ENCODE measurements at regions not wholly inside any gene's neighbourhood (a gene's known extent, or its start where the extent isn't known, plus 50 kb on each side); places are given as distances from the start of the nearest gene placed in this dataset.

- Histone ChIP-seq H2BK15ac (ENCODE audit: low read depth, low read length) (no peak overlapping the region), H3K79me1 (ENCODE audit: insufficient read depth, low read depth, low read length, poor library complexity, severe bottlenecking) (no peaks in the 10 kb centered on the region), H3K14ac (ENCODE audit: insufficient read depth, low read length) (no peak overlapping the region), H3K4ac (ENCODE audit: low read depth, low read length) (no peak overlapping the region), H3K18ac (ENCODE audit: insufficient read length, low read depth, low read length) (no peak overlapping the region), H4K8ac (replicated peaks; ENCODE audit: insufficient read length, low read depth, low read length) (no peak overlapping the region), H2BK5ac (ENCODE audit: insufficient read length, low read length) (no peak overlapping the region), H2BK12ac (ENCODE audit: insufficient read length, low read depth, low read length) (no peak overlapping the region), H3K79me2 (ENCODE audit: insufficient read depth, low read length) (no peaks in the 10 kb centered on the region), H3T11ph (ENCODE audit: low read length) (no peak overlapping the region), H4K5ac (ENCODE audit: insufficient read length, low read depth, low read length) (no peak overlapping the region), H3K4me2 (ENCODE audit: insufficient read depth, insufficient read length, low read length) (no peak overlapping the region), H2AFZ (ENCODE audit: low read length) (no peak overlapping the region), H3K23ac (ENCODE audit: insufficient read length, low read depth, low read length) (no peak overlapping the region), H4K91ac (ENCODE audit: insufficient read length, low read depth, low read length) (no peak overlapping the region), H3K27me3 (ENCODE audit: insufficient read depth, low read length) (no peaks in the 10 kb centered on the region), H4K20me1 (ENCODE audit: control insufficient read depth, insufficient read depth, insufficient read length) (no peaks in the 10 kb centered on the region), H2BK20ac (ENCODE audit: low read depth, low read length, poor library complexity, severe bottlenecking) (no peak overlapping the region), H3K23me2 (ENCODE audit: insufficient read length, low read depth, low read length, poor library complexity, severe bottlenecking) (no peaks in the 10 kb centered on the region), H2AK5ac (ENCODE audit: insufficient read length, low read length) (no peak overlapping the region), H3K56ac (ENCODE audit: insufficient read length, low read depth, low read length) (no peak overlapping the region), H3K27ac (ENCODE audit: insufficient read length, low read depth, low read length) (no peak overlapping the region), H3K9me3 (ENCODE audit: control insufficient read depth, low read depth, low read length) (no peaks in the 10 kb centered on the region), H3K4me1 (ENCODE audit: insufficient read depth, low read length) (no peaks in the 10 kb centered on the region; the same call in 1 of the 2 replicates), H2BK120ac (ENCODE audit: low read depth, low read length, poor library complexity, severe bottlenecking) (no peak overlapping the region), H3K9ac (ENCODE audit: extremely low read depth, insufficient read length, low read length) (no peak overlapping the region)
- H3K4me3 Mint-ChIP-seq, result no peak overlapping the region
- H3K36me3 Mint-ChIP-seq (ENCODE audit: insufficient read depth in 1 of 3, low read depth in 3 of 3), result peaks cover 3 to 10% (median 3%) of the 10 kb centered on the region in 3 experiments; a peak in 5 of 7 replicates
- peaks cover 2 to 12% of the 10 kb centered on the region in 2 experiments; a peak in 2 of 4 replicates for H3K4me1 Mint-ChIP-seq
- no peak for DNase-seq
- no CpG with 5 or more reads among the region's 5 CpGs for WGBS (ENCODE audit: extremely low coverage, insufficient read length, low lambda C conversion rate)
- H3K27me3 Mint-ChIP-seq (ENCODE audit: low read depth), result no peaks in the 10 kb centered on the region; the same call in none of the 2 replicates
- H3K27ac Mint-ChIP-seq, result no peak overlapping the region
- peaks cover 7 to 10% of the 10 kb centered on the region in 2 experiments for H3K9me3 Mint-ChIP-seq
- TF ChIP-seq CTCF (conservative IDR thresholded peaks at IDR 0.05), result no peak
These were observed 153.9 kb downstream of the MED10 start for GRCh38 chr5:6224406-6224805.
